ENCODE measurements at regions not wholly inside any gene's neighbourhood (a gene's known extent, or its start where the extent isn't known, plus 50 kb on each side); places are given as distances from the start of the nearest gene placed in this dataset.

- TF ChIP-seq KDM4A (IDR thresholded peaks at IDR 0.05; ENCODE audit: low read depth, low read length, severe bottlenecking) (no peak), GTF2F1 (IDR thresholded peaks at IDR 0.05; ENCODE audit: borderline replicate concordance, low read depth, low read length) (no peak), FOSL1 (IDR thresholded peaks at IDR 0.05; ENCODE audit: insufficient read depth, low read depth, low read length) (no peak), CHD1 (IDR thresholded peaks at IDR 0.05; ENCODE audit: low read depth, low read length) (no peak)
Measured at GRCh38 chr4:167811958-167812357, 280.4 kb upstream of the ANXA10 start (continued).
